CD4-positive, alpha-beta T cell treated with Interleukin-15 for 4 hours (primary cell): ENCODE measurements at regions not wholly inside any gene's neighbourhood (a gene's known extent, or its start where the extent isn't known, plus 50 kb on each side); places are given as distances from the start of the nearest gene placed in this dataset.
A peak's percentile ranks its signal among the peaks of the same experiment; 100 is the strongest.
"Not testable (repeated sequence)": the region's sequence is repeated elsewhere in the genome, so short reads cannot be mapped to it uniquely, and the experiment has no call there.

Experiments used
- DNase-seq: peaks from one replicate; pipeline ENCODE4 v3.0.0-alpha.2; 2020; ENCODE audit warnings: low spot score

DNA sequence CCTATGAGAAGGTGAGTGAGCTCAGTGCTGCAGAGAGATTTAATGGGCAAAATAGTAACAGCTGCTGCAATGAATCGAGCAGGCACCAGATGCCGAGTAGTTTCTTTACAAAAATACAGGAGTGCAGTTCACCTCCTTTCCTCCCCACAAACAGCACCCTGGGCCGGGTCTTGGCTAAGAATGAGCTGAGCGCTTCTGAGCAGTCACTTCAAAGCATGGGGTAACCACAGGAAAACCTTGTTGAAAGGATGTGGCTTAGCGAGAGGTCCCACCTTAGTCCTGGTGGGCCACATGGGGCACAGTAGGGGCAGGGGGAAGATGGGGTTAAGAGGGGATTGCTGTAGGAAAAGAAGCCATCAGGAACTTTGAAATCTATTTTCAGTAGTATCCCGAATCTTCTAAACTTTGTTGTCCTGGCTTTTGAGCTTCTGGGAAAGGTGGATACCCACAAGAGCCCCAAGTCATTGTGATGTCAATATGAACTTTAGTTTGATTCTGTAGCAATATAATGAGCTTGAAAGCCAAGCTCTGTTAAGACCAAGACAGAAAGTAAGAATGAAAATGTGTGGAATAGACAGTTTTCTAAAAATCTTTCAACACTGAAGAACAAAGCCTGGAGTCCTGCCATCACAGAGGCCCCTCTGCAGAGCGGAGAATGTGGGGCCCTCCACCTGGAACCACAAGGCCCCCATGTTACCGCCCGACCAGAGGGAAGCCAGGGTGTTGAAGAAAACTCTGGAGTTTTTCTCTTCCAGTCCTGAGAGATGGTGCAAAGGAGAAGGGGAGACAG lies 101.0 kb upstream of the ZNF236 start:
- peak; percentile 58 for DNase-seq

- DNase-seq: no peak
Observed at GRCh38 chr18:76720683-76721082, 101.7 kb upstream of the ZNF236 start.

GRCh38 chr18:76715012-76715610 lies 107.2 kb upstream of the ZNF236 start:
- no peak for DNase-seq

GRCh38 chr18:76713432-76713831 lies 108.9 kb upstream of the ZNF236 start:
- DNase-seq: no peak

DNA sequence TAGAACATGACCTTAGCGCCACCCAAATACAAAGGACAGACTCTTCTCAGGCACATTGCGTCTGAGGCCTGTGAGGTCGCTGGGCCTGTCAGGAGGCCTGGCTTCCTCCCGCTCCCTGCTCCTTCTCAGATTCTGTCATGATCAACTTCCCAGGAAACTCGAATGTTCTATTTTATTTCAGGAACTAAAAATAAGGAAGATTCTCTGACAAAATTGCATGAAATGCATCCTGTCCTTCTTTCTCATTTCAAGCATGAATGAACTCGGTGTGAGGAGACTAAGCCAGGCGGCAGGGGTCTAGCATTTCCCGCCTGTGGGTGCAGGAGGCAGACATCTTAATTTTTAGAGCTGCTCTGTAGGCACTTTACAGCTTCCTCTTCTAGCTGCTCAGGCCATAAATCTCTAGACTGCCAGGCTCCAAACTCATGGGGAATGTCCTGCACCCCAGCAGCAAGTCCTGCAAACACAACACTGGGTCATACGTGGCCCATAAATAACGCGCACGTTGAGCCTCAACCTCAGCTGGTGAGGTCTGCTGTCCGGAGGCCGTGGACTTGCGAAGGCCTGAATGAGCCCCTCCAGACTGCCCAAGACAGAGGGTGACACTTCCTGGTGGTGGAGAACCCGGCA lies 109.7 kb upstream of the ZNF236 start:
- no peak for DNase-seq

DNA sequence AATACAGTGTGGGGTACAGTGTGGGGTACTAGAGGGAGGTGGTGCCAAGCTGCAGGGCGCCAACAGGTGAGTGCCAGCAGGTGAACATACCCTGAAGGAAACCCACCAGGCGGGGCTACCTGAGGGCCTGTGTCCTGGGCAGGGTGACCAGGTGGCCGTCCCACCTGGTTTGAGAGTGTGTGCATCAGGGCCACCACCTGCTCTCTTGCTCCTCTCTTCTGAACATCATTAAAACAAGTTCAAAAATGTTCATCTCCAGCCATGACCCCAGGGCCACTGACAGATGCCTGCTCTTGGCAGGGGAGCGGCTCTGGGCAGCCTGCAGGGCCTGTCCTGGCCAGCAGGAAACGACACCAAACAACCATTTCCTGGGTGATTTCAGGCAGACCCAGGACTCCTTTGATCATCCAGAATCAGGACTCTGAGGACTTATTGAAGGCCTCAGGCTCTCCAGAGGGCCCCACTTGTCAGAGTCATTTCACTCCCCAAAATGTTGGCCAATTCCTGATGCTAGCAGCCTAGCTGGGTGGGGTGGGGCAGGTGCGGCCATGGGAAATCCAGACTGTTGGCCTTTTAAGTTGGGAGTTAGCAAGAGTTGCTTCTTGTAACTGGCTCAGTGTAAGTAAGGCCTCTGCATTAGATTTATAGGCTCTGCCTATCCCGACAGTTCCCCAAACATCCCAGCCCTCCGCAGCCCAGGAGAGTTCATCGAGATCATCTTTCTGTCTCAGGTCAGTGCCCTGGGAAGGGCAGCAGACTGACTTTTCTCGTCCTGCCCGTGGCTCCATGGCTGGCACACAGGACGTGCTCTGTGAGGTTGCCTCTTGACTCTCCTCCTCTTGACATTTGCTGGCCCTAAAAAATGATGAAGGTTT lies 111.5 kb upstream of the ZNF236 start:
- DNase-seq: no peak

GRCh38 chr18:76709659-76710645 lies 112.4 kb upstream of the ZNF236 start:
- DNase-seq: peak; percentile 61

DNA sequence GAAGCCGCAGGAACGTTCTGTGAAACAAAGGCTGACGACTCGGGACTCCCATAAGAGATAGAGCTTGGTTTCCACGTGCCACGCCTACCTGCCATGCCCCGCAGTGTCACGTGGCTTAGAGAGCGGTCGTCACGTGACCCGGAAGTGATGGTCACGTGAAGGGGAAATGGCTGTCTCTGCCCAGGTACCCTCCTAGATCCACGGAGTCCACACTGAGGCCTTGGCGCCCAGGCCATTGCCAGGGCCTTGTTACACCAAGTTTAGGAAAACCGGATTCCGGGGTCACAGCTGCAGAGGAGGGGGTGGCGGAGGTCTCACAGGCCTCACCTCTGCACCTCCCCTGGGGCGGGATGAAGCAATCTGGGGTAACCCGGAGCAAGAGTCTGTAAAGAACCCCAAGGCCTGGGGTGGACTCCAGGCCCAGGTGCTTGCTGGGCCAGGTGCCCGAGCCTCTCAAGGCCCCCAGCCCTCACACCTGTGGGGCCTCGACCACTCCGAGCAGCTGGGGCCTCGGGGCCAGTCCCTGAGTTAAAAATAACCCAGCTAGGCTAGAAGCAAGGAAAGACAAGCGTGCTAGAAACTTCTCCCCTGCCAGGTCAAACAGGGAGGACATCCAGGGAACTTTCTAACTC lies 113.5 kb upstream of the ZNF236 start:
- DNase-seq: no peak

GRCh38 chr18:76708071-76708721 lies 114.2 kb upstream of the ZNF236 start:
- DNase-seq: no peak

DNA sequence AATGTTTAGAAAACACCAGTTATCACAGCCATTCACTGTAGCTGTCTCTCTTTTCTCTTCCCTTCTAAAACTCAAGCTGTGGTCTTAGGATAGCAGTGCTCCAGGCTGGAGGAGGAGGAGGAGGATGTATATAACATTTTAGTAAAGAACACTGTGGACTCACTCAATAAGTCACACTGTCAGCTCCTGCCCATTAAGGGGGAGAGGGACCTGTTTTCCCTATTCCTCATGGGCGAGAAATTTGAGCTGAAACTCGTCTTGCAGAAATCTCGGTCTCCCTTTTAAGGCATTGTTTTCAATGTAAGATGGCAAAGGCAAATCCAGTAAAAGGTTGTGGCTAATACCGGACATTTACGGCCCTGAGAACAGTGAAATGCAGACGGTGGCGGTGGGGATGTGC lies 114.8 kb upstream of the ZNF236 start:
- DNase-seq: no peak

DNA sequence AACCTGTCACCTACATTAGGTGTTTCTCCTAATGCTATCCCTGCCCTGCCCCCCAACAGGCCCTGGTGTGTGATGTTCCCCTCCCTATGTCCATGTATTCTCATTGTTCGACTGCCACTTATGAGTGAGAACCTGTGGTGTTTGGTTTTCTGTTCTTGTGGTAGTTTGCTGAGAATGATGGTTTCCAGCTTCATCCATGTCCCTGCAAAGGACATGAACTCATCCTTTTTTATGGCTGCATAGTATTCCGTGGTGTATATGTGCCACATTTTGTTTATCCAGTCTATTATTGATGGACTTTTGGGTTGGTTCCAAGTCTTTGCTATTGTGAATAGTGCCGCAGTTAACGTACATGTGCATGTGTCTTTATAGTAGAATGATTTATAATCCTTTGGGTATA lies 117.8 kb upstream of the ZNF236 start:
- not testable (repeated sequence) for DNase-seq

- no peak for DNase-seq
Observed at GRCh38 chr18:76699923-76700322, 122.4 kb upstream of the ZNF236 start.

GRCh38 chr18:76697441-76697901 lies 124.9 kb upstream of the ZNF236 start:
- no peak for DNase-seq

GRCh38 chr18:76691800-76692199 lies 130.6 kb upstream of the ZNF236 start:
- DNase-seq: no peak

DNA sequence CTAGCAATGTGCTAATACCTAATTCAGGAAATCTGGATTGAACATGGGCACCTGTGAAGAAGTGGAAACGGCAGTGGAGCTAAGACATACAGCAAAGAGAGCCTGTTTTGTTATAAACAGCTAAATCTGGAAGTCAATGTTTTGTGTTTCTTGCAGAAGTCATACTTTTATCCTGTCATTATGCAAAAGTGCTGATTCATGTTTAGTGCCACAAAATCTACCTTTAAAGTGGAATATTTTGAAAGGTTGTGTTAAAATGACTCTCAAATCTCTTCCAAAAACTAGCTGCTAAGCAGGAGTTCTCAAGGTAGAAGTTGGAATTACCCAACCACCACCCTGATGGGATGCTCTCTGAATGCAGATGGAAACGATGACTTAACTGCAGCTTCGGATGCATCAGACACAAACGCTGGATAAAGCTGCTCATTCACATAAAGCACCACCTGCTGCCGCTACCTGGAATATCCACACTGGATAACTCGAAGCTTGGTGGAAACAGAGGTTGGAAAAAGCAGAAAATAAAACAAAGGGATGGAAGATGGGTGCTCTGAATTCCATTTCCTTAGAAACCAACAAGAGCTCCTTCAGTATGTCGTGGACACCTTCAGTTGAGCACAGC lies 132.6 kb upstream of the ZNF236 start:
- DNase-seq: no peak

DNA sequence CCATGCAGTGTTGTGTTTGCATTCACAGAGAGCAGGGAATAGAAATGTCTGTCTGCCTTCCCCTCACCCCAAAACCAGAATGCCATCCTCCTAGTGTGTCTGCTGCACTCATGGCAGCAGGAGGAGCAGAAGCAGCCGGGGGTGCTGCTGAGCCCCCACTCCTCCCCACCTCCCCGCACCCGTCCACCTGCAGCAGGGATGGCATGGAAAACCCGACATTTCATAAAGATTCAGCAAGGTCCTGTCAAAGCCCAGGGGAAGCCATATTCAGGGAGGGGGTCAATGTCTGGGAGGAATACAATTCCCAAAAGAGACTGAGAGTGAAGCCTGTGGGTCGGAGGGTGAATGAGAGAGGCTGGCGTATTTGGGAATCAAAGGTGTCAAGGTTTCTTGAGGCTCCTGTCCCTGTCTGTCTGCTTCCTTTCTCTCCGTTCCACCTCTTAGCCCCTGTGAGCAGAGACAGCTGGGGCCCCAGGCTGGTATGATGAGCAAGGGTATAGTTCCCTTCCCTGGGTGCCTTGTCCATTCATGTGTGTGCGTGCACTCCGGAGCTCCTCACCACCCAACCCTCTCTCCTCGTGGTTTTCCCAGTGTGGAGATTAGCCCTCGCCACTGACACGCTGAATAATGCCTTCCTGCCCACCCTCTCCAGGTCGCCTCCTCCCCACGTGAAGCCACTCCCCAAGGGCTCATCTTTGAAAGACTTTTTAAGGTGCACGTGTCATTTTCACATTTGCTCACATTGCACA lies 133.5 kb upstream of the ZNF236 start:
- no peak for DNase-seq

GRCh38 chr18:76687304-76687962 lies 134.9 kb upstream of the ZNF236 start:
- peak; percentile 27 for DNase-seq

- peak; percentile 20 for DNase-seq
Observed at GRCh38 chr18:76686737-76687231, 135.6 kb upstream of the ZNF236 start.
